ENCODE measurements at regions not wholly inside any gene's neighbourhood (a gene's known extent, or its start where the extent isn't known, plus 50 kb on each side); places are given as distances from the start of the nearest gene placed in this dataset.
"Not testable (repeated sequence)": the region's sequence is repeated elsewhere in the genome, so short reads cannot be mapped to it uniquely, and the experiment has no call there.

- no peak for DNase-seq (ENCODE audit: low read depth, low spot score)
These were observed 146.3 kb downstream of the HLX start for GRCh38 chr1:221025501-221025900.

DNA sequence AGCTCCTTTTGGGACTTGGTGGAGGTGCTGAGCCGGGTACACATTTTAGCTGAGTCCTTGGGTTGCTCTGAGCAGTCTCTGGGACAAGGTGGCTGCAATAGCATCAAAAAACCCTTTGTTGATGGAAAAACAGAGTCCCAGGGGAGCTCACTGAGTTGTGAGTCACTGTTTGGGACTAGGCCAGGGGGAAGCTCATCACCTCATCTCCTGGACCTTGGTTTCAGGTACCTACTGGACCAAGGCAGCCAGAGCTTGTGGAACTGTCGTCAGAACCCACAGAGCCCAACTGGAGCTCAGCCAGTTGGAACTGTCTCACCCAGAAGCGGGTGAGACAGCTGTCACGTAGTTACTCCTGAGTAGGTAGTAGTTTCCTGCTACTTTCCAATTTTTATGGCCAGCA lies 146.7 kb downstream of the HLX start:
- DNase-seq (ENCODE audit: low read depth, low spot score) = no peak

DNA sequence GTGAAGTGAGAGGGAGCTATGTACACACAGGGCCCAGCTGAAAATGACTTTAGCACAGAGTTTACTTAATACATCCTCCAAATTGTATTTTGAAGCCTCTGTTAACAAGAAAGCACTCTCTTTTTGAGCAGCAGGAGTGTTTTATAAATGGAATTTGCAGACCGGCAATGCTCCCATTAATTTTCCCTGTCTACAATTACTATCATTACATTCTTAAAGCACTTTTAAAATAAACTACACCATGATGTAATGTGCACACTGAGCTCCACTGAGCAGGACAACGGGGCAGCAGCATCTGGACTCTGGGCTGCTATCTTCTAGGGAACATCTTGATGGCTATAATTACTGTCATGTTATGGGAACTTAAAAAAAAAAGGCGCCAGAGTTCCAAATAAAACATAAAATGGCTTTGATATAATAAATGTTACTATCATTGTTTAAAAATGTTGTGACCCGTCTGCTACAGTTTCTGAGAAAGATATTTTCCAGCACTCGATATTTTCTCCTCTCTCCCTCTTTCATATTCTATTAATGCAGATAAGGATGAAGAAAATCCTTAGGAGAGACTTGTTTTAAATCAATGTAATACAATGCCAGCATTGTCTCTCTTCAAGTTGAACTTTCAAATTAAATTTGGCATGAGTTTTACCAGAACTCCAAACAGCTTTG lies 150.9 kb downstream of the HLX start:
- no peak for DNase-seq (ENCODE audit: low read depth, low spot score)

DNA sequence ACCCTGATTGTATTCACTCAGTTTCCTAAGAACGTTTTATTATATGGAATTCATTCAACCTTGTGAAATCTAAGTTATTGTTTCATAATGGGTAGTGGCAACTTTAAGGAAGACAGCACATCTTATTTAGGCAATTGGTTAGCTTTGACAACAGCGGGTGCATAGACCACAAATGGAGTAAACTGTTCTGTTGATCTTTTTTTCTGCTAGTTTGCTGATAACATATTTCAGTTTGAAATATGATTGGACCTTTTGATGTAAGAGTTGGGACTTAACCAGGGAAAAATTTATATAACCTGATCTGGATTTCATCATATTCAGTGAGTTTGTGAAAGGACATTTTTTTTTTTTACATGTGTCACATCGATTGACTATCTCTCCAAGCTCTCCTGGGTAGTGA lies 151.7 kb downstream of the HLX start:
- no peak for DNase-seq (ENCODE audit: low read depth, low spot score)

- no peak for DNase-seq (ENCODE audit: low read depth, low spot score)
These were observed 152.4 kb downstream of the HLX start for GRCh38 chr1:221031458-221032203.

- no peak for DNase-seq (ENCODE audit: low read depth, low spot score)
These were observed 153.0 kb downstream of the HLX start for GRCh38 chr1:221032204-221032585.

DNA sequence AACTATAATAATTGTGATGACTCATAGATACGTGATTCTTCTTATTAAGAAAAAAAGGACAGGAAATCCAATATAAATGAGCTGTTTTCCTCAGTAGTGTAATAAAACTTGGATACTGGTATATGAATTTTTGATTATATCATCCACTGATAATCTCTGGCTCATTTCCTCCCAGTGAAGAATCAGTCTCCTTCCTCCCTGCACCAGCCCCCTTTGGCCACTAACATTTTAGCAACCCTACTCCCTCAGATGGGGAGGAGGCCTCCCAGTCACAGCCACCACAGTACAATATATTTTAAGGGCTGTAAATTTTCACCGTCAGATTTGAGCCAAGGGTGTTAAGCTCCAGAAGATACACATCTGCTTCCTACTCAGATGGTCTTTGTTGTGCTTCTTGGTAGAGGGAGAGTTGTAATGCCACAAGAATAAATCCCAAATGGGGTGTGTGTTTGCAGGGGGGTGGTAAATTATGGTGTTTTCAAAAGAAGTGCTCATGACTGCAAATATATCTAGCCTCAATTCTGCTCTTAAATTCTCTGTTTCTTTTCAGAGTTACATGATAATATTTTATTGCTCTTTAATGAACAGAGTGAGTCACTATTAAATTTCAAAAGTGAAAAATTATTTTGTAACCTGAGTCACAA lies 153.5 kb downstream of the HLX start:
- no peak for DNase-seq (ENCODE audit: low read depth, low spot score)

GRCh38 chr1:221035662-221036153 lies 156.5 kb downstream of the HLX start:
- no peak for DNase-seq (ENCODE audit: low read depth, low spot score)

- no peak for DNase-seq (ENCODE audit: low read depth, low spot score)
These were observed 160.4 kb downstream of the HLX start for GRCh38 chr1:221039616-221040015.

DNA sequence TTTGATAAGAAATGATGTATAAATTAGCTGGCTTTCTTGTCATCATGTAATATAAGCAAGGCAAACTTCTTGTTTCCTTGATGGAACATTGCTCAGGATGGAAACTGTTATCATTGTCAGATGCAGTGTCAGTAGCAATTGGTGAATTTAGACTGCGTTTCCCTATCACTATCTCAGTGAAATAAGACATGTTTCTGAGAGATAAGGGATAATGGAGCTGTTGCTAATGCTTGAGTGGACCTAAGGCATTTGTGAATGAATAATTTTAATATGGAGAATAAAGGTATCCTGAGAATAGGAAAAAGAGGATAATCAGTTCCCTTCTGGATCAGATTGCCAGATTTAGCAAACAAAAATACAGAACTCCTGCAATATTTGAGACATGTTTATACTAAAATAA lies 160.9 kb downstream of the HLX start:
- DNase-seq (ENCODE audit: low read depth, low spot score) = no peak

- DNase-seq (ENCODE audit: low read depth, low spot score) = no peak
These were observed 161.5 kb downstream of the HLX start for GRCh38 chr1:221040691-221041285.

GRCh38 chr1:221044538-221044937 lies 165.3 kb downstream of the HLX start:
- no peak for DNase-seq (ENCODE audit: low read depth, low spot score)

DNA sequence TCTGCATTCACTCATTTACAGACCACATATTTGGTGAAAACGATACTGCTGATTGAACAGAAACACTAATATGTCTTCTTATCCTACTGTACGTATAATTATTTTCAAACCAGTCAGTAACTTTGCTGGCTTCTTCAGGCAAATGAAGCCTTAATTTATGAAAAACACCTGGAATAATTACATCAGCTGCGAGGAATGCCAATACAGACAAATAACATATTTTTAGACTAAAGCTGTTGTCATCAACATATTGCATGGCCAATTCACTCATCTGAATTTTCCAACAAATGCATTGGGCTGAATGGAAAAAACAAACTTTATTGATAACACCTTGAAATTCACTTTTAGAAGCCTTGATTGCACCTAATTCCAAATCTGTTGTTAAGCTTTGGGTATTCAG lies 165.9 kb downstream of the HLX start:
- DNase-seq (ENCODE audit: low read depth, low spot score) = no peak

DNA sequence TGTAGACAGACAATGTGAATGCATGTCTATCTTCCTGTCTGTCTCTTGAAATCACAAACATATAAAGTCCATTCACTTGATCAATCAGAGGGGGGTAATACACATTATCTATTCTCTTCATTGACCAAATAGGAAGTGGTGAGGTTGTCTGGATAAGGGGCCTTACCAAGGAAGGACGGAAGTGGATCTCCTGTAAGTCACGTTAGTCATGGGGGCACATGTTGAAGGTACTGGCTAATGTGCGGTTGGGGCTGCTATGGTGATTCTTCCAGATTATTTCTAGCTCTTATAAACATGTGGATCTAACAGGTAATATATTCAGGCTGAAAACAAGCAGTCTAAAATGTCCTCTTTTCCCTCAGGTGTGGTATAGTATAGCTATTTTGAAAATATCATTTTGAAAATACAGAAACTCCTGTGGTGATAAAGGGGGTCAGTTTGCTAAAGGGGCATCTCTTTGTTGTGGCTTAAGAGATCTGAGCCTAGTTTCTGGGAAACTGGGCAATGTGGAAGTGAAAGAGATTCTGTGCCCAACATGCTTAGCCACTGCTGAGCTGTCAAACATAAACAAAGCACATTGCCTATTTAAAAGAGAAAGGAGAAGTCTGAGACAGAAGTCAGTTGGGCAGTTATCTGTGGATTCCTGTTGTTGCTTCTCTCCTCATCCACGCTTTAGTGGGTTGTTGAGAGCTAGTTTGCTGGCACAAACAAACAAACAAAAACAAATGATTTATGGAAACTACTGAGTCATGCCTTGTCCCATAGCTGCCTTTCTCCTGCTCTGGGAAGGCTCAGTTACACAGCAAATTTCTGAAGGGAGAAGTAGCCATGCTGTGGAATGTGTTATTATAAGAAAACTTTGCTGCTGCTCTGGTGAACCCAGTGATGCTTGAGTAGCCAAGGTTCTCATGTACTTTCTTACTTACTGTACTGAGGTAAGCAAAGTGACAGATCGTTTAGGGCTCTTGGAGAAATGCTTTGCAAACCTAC lies 166.9 kb downstream of the HLX start:
- DNase-seq (ENCODE audit: low read depth, low spot score) = no peak

DNA sequence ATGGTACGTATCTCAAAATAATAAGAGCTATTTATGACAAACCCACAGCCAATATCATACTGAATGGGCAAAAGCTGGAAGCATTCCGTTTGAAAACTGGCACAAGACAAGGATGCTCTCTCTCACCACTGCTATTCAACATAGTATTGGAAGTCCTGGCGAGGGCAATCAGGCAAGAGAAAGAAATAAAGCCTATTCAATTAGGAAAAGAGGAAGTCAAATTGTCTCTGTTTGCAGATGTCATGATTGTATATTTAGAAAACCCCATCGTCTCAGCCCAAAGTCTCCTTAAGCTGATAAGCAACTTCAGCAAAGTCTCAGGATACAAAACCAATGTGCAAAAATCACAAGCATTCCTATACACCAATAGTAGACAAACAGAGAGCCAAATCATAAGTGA lies 172.1 kb downstream of the HLX start:
- not testable (repeated sequence) for DNase-seq (ENCODE audit: low read depth, low spot score)

DNA sequence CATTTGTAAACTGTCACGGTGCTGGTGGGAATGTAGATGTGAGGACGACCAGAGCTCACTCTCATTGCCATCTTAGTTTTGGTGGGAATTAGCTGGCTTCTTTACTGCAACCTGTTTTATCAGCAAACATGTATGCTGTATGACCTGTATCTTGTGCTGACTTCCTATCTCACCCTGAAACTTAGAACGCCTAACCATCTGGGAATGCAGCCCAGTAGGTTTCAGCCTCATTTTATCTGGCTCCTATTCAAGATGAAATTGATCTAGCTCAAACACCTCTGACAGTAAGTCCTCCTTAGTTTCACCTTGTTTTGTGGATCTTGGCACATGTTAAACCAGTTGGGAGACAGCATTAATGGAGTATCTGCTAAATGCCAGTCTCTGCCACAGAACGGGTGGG lies 174.6 kb downstream of the HLX start:
- DNase-seq (ENCODE audit: low read depth, low spot score) = no peak

GRCh38 chr1:221059506-221059905 lies 180.3 kb downstream of the HLX start:
- DNase-seq (ENCODE audit: low read depth, low spot score) = no peak

GRCh38 chr1:221063651-221064050 lies 184.4 kb downstream of the HLX start:
- no peak for DNase-seq (ENCODE audit: low read depth, low spot score)

DNA sequence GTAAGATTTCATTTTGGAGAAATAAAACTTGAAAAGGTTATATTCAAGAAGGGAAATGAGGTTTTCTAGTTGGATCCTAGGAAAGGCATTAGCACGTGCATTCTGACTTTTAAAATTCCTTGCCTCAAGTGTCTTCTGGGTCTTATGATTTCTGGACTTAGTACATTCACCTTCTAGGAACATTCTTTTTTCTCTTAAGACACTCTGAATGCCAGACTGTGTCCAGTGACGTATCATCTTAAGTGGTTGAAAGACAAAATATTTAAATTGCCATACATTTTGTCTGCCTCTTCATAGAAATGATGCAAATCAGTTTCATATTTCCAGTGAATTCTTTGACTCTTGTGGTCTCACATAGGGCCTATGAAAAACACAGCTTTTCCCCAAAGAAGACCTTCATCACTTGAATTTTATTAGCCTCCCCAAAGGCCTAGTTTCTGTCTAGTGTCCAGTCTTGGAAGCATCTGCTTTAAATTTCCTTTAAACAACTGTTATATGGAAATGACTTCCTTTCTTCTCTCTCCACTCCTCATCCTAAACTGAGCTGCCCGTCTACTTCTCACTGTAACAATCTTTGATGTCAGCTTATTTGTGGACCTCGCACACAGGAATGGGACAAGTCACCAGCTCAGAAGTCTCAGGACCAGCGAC lies 187.2 kb downstream of the HLX start:
- no peak for DNase-seq (ENCODE audit: low read depth, low spot score)

DNA sequence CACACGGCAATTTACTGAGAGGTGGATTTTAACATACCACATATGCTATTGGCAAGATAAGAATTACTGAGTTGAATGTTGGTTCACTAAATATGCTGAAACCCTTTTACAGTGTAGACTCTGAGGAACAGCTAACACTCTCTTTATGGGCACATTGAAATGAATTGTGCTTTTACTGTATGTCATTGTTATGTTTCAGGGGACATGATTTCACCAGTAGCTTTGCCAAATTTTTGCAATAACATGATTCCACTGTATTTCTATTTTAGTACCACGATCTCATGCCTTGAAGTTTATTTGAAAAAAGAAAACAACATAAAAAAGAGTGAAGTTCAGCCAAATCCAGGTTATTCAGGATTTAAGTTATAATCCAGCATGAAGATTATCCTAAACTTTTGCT lies 188.5 kb downstream of the HLX start:
- no peak for DNase-seq (ENCODE audit: low read depth, low spot score)

Data from smooth muscle cell of the brain vasculature (primary cell).